Astrocyte (in vitro differentiated cells and primary cell): ENCODE measurements at regions not wholly inside any gene's neighbourhood (a gene's known extent, or its start where the extent isn't known, plus 50 kb on each side); places are given as distances from the start of the nearest gene placed in this dataset.

Experiments
- DNase-seq: peaks from one replicate; pipeline ENCODE4 v3.0.0-alpha.2; 2010; ENCODE audit warnings: low read depth
- FAIRE-seq: peaks from 2 replicates; lab custom pipeline; 2011; peaks lifted over from hg19 to GRCh38; lab: Jason Lieb, UNC
- H2AFZ ChIP-seq: 2 replicates; pipeline ENCODE4 v1.6.0; 2012; ENCODE audit warnings: low read depth, low read length, inconsistent platforms
- H3K27ac ChIP-seq: 2 replicates; pipeline ENCODE4 v1.5.1; 2011; ENCODE audit warnings: low read depth, low read length, inconsistent platforms
- H3K27me3 ChIP-seq: 2 replicates; pipeline ENCODE4 v1.6.0; 2011; ENCODE audit warnings: low read length, inconsistent platforms; ENCODE audit not compliant: insufficient read depth
- H3K36me3 ChIP-seq: 2 replicates; pipeline ENCODE4 v1.5.1; 2011; ENCODE audit warnings: low read length, inconsistent platforms; ENCODE audit not compliant: insufficient read depth
- H3K4me1 ChIP-seq: 2 replicates; pipeline ENCODE4 v1.5.1; 2011; ENCODE audit warnings: low read length, inconsistent platforms; ENCODE audit not compliant: insufficient read depth
- H3K4me2 ChIP-seq: 2 replicates; pipeline ENCODE4 v1.6.0; 2012; ENCODE audit warnings: low read length, inconsistent platforms
- H3K4me3 ChIP-seq: 2 replicates; pipeline ENCODE4 v1.5.1; 2011; ENCODE audit warnings: low read depth, mild to moderate bottlenecking, low read length, inconsistent platforms; ENCODE audit not compliant: insufficient read depth
- H3K79me2 ChIP-seq: 2 replicates; pipeline ENCODE4 v1.6.0; 2012; ENCODE audit warnings: mild to moderate bottlenecking, low read length, inconsistent platforms; ENCODE audit not compliant: insufficient read depth
- H3K9ac ChIP-seq: 2 replicates; pipeline ENCODE4 v1.6.0; 2012; ENCODE audit warnings: mild to moderate bottlenecking, low read length, inconsistent platforms
- H3K9me3 ChIP-seq: 2 replicates; pipeline ENCODE4 v1.5.1; 2012; ENCODE audit warnings: low read depth, mild to moderate bottlenecking, low read length, inconsistent platforms; ENCODE audit not compliant: insufficient read depth
- H4K20me1 ChIP-seq: 2 replicates; pipeline ENCODE4 v1.6.0; 2012; ENCODE audit warnings: low read length, inconsistent platforms; ENCODE audit not compliant: insufficient read depth
- H3K27ac Mint-ChIP-seq: one replicate; pipeline ENCODE4 v1.8.0; 2021; ENCODE audit warnings: mild to moderate bottlenecking, mixed read lengths; ENCODE audit not compliant: unreplicated experiment
- H3K27me3 Mint-ChIP-seq: one replicate; pipeline ENCODE4 v1.8.0; 2021; ENCODE audit warnings: low read depth, mixed read lengths; ENCODE audit not compliant: unreplicated experiment
- H3K36me3 Mint-ChIP-seq: one replicate; pipeline ENCODE4 v1.8.0; 2021; ENCODE audit warnings: low read depth, mixed read lengths; ENCODE audit not compliant: unreplicated experiment
- H3K4me1 Mint-ChIP-seq: one replicate; pipeline ENCODE4 v1.8.0; 2021; ENCODE audit warnings: low read depth, mixed read lengths; ENCODE audit not compliant: unreplicated experiment
- H3K4me3 Mint-ChIP-seq: one replicate; pipeline ENCODE4 v1.8.0; 2021; ENCODE audit warnings: mild to moderate bottlenecking, moderate library complexity, mixed read lengths; ENCODE audit not compliant: unreplicated experiment
- H3K9me3 Mint-ChIP-seq: one replicate; pipeline ENCODE4 v1.8.0; 2021; ENCODE audit warnings: mild to moderate bottlenecking, mixed read lengths; ENCODE audit not compliant: unreplicated experiment
- EZH2 ChIP-seq: IDR thresholded peaks from 2 replicates; pipeline ENCODE4 v1.6.1; 2012; ENCODE audit warnings: mild to moderate bottlenecking, low read length, inconsistent platforms; ENCODE audit not compliant: insufficient read depth
- TF ChIP-seq, protein P1 (sequence below): IDR thresholded peaks from 2 replicates; pipeline ENCODE4 v1.5.1; 2011; ENCODE audit warnings: low read depth, mild to moderate bottlenecking, inconsistent platforms, low read length, moderate library complexity; ENCODE audit not compliant: insufficient read depth

DNA sequence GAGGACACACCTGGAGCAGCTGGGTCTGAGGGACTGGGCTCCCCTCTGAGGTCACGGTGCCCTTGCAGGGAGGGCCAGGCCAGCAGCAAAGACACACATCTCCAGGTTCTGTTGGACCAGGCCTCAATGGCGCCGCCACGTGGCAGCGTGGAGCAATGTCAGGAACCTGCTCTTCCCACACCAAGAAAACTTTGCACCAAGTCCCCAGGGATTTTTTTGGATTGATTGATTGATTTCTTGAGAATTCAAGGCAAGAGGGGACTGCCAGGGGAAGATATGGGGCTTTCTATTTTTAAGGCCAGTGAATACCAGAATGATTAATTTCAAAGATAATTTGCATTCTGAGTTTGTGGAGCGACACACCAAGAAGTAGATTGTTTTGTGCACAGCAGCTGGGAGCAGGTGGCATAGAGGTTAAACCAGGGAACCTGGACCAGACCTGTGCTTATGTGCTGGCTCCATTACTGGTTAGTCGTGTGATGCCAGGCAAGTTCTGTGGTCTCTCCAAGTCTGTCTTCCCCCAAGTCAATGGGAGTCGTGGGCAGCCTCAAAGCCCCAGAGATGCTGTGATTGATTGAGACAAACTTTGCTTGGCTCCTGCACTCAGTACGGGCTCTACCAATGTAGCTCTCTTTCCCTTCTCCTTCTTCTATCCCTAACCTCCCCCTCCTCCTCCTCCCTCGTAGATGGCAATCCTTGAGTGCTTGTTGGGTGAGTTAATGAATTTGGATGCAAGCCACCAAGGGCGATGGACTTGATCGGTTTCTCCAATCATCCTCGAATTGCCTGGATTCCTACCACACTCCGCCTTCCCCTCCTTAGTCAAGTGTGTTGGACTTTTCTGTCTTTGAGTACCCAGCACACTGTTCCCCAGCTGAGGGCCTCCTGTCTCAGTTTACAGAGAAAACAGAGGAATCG lies 96.2 kb upstream of the TRPM1 start:
- Histone ChIP-seq H3K36me3 (no peaks in the 10 kb centered on the region), H2AFZ (no peak overlapping the region), H3K4me1 (no peaks in the 10 kb centered on the region), H3K4me3 (no peak overlapping the region), H3K79me2 (no peaks in the 10 kb centered on the region), H3K9me3 (no peaks in the 10 kb centered on the region), H3K9ac (no peak overlapping the region), H3K27me3 (no peaks in the 10 kb centered on the region), H3K27ac (no peak overlapping the region), H3K4me2 (no peak overlapping the region), H4K20me1 (no peaks in the 10 kb centered on the region)
- no peak overlapping the region for H3K4me3 Mint-ChIP-seq
- H3K27me3 Mint-ChIP-seq = peaks cover 18% of the 10 kb centered on the region
- FAIRE-seq (no peak), DNase-seq (no peak)
- TF ChIP-seq, protein P1, sequence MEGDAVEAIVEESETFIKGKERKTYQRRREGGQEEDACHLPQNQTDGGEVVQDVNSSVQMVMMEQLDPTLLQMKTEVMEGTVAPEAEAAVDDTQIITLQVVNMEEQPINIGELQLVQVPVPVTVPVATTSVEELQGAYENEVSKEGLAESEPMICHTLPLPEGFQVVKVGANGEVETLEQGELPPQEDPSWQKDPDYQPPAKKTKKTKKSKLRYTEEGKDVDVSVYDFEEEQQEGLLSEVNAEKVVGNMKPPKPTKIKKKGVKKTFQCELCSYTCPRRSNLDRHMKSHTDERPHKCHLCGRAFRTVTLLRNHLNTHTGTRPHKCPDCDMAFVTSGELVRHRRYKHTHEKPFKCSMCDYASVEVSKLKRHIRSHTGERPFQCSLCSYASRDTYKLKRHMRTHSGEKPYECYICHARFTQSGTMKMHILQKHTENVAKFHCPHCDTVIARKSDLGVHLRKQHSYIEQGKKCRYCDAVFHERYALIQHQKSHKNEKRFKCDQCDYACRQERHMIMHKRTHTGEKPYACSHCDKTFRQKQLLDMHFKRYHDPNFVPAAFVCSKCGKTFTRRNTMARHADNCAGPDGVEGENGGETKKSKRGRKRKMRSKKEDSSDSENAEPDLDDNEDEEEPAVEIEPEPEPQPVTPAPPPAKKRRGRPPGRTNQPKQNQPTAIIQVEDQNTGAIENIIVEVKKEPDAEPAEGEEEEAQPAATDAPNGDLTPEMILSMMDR = peak; percentile 46
- TF ChIP-seq EZH2 = no peak
- no peak overlapping the region for H3K27ac Mint-ChIP-seq
- H3K9me3 Mint-ChIP-seq = peaks cover 3% of the 10 kb centered on the region
- no peaks in the 10 kb centered on the region for H3K36me3 Mint-ChIP-seq
- no peaks in the 10 kb centered on the region for H3K4me1 Mint-ChIP-seq

DNA sequence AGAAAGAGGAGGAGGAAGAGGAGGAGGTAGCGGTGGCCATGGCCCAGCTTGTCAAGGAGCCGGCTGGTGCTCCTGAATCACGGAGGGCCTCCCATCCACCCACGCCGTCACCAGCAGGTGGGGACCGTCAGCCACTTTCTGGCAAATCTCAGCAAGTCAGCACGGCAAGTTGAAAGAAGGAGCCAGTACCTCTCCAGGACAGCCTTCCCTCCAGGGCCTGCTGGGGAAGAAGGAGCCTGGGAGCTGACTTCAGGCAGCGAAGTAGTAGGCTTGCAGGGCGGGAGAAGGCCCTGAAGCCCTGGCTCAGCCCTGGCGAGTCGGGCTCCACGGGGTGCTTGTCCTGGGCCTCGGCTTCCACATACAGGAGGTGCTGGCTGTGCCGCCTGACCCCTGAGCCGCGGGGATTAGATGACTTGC lies 99.2 kb upstream of the TRPM1 start:
- Mint-ChIP-seq H3K9me3 (no peaks in the 10 kb centered on the region), H3K27ac (no peak overlapping the region), H3K4me3 (no peak overlapping the region), H3K4me1 (no peaks in the 10 kb centered on the region), H3K36me3 (no peaks in the 10 kb centered on the region), H3K27me3 (peaks cover 32% of the 10 kb centered on the region)
- Histone ChIP-seq H3K4me1 (no peaks in the 10 kb centered on the region), H3K9me3 (no peaks in the 10 kb centered on the region), H3K27ac (no peak overlapping the region), H4K20me1 (no peaks in the 10 kb centered on the region), H3K27me3 (no peaks in the 10 kb centered on the region), H2AFZ (no peak overlapping the region), H3K4me2 (no peak overlapping the region), H3K9ac (no peak overlapping the region), H3K36me3 (no peaks in the 10 kb centered on the region), H3K4me3 (no peak overlapping the region), H3K79me2 (no peaks in the 10 kb centered on the region)
- FAIRE-seq (no peak), DNase-seq (no peak)
- TF ChIP-seq, protein P1 = no peak
- TF ChIP-seq EZH2 = no peak

DNA sequence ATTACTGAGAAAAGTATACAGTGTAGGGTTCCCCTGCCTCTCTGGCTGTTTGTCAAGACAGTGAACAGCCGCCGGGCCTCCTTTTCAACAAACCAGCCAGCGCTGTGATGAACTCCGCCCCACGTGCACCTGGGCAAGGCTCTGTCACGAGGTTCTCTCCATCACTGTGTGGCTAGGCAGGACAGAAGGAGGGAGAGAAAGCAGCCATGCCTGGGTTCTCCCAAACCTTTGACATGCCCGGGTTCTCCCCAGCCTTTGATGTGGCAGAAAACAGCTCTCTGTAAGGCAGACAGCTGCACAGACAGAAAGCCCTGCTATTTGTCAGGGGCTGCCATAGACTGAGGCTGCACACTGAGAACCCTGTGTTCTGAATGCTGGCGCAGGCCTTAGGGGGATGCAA lies 101.4 kb upstream of the TRPM1 start:
- Histone ChIP-seq H3K79me2 (no peaks in the 10 kb centered on the region), H3K4me3 (no peak overlapping the region), H3K9me3 (no peaks in the 10 kb centered on the region), H3K36me3 (no peaks in the 10 kb centered on the region), H2AFZ (no peak overlapping the region), H3K27ac (no peak overlapping the region), H3K4me2 (no peak overlapping the region), H4K20me1 (no peaks in the 10 kb centered on the region), H3K4me1 (no peaks in the 10 kb centered on the region), H3K9ac (no peak overlapping the region), H3K27me3 (no peaks in the 10 kb centered on the region)
- Mint-ChIP-seq H3K36me3 (no peaks in the 10 kb centered on the region), H3K27ac (no peak overlapping the region), H3K4me1 (no peaks in the 10 kb centered on the region), H3K4me3 (no peak overlapping the region), H3K27me3 (peaks cover 33% of the 10 kb centered on the region), H3K9me3 (no peaks in the 10 kb centered on the region)
- FAIRE-seq (no peak), DNase-seq (no peak)
- TF ChIP-seq EZH2 = no peak
- TF ChIP-seq, protein P1 = no peak
